ENCODE measurements at regions not wholly inside any gene's neighbourhood (a gene's known extent, or its start where the extent isn't known, plus 50 kb on each side); places are given as distances from the start of the nearest gene placed in this dataset.

- DNase-seq (ENCODE audit: low read depth in 2 of 2) = no peak
Measured at GRCh38 chr14:38145142-38145541, 62.6 kb upstream of the SSTR1 start.

GRCh38 chr14:38150075-38150474 lies 57.6 kb upstream of the SSTR1 start:
- DNase-seq (ENCODE audit: low read depth in 2 of 2) = no peak

Data from stimulated activated CD4-positive, alpha-beta T cell treated with anti-CD3 and anti-CD28 coated beads, Interleukin-4, amount 100 ng/mL, for 48 hours (primary cell).